ENCODE measurements at regions not wholly inside any gene's neighbourhood (a gene's known extent, or its start where the extent isn't known, plus 50 kb on each side); places are given as distances from the start of the nearest gene placed in this dataset.

- no peak for TF ChIP-seq POLR2A (IDR thresholded peaks at IDR 0.05)
- no peak for TF ChIP-seq CTCF (IDR thresholded peaks at IDR 0.05)
Measured at GRCh38 chr6:87846434-87846833, 144.4 kb upstream of the AKIRIN2 start.
